CD14-positive monocyte (primary cell): ENCODE measurements at regions not wholly inside any gene's neighbourhood (a gene's known extent, or its start where the extent isn't known, plus 50 kb on each side); places are given as distances from the start of the nearest gene placed in this dataset.

Experiments used
- DNase-seq, 3 donors: peaks; one replicate each; pipeline ENCODE4 v3.0.0-alpha.2; 2011 to 2022
- H2AFZ ChIP-seq: 2 replicates; pipeline ENCODE4 v1.6.0; 2012; ENCODE audit warnings: mild to moderate bottlenecking, low read depth, low read length, inconsistent platforms; ENCODE audit not compliant: insufficient read depth, poor library complexity, severe bottlenecking
- H3K27ac ChIP-seq, 2 donors: 1 replicate in 1 of 2; 2 replicates in 1 of 2; pipeline ENCODE4 v1.5.1; 2012 to 2013; ENCODE audit warnings: low read length in 2 of 2, control low read depth in 1 of 2, inconsistent platforms in 1 of 2, low read depth in 1 of 2, mild to moderate bottlenecking in 1 of 2
- H3K27me3 ChIP-seq, 2 donors: one replicate each; pipeline versions ENCODE4 v1.6.0 to v1.6.1; 2011 to 2013; ENCODE audit warnings: low read length in 2 of 2; ENCODE audit not compliant: control insufficient read depth in 2 of 2, insufficient read depth in 2 of 2
- H3K36me3 ChIP-seq, 2 donors: replicated peaks in 1 of 2; 1 replicate in 1 of 2; 2 replicates in 1 of 2; pipeline versions ENCODE4 v1.5.1 to v1.6.1; 2012 to 2013; ENCODE audit warnings: low read length in 2 of 2, control low read depth in 1 of 2, inconsistent platforms in 1 of 2, mild to moderate bottlenecking in 1 of 2; ENCODE audit not compliant: insufficient read depth in 2 of 2, control insufficient read depth in 1 of 2
- H3K4me1 ChIP-seq, 2 donors: 1 replicate in 1 of 2; 2 replicates in 1 of 2; pipeline versions ENCODE4 v1.5.1 to v1.6.1; 2012 to 2013; ENCODE audit warnings: low read length in 2 of 2, control low read depth in 1 of 2, inconsistent platforms in 1 of 2, mild to moderate bottlenecking in 1 of 2, moderate library complexity in 1 of 2; ENCODE audit not compliant: insufficient read depth in 2 of 2, control insufficient read depth in 1 of 2
- H3K4me2 ChIP-seq: replicated peaks from 2 replicates; pipeline ENCODE3; 2012; ENCODE audit warnings: low read length, moderate library complexity, mild to moderate bottlenecking; ENCODE audit not compliant: poor library complexity, severe bottlenecking; ENCODE audit errors: extremely low read depth
- H3K4me3 ChIP-seq, 3 experiments: fragments of 200-600 bp in 1 of 3; sonication (generic) in 1 of 3; replicated peaks in 1 of 3; 1 replicate in 2 of 3; 2 replicates in 1 of 3; pipeline ENCODE4 v1.5.1; 2011 to 2013; ENCODE audit warnings: low read length in 3 of 3, mild to moderate bottlenecking in 3 of 3, control low read depth in 2 of 3, low read depth in 2 of 3, inconsistent platforms in 1 of 3, moderate library complexity in 1 of 3
- H3K79me2 ChIP-seq: 2 replicates; pipeline ENCODE4 v1.6.0; 2012; ENCODE audit warnings: mild to moderate bottlenecking, control low read depth, inconsistent platforms, low read length, moderate library complexity; ENCODE audit not compliant: insufficient read depth
- H3K9ac ChIP-seq: 2 replicates; pipeline ENCODE4 v1.6.0; 2017; ENCODE audit warnings: low read length, mild to moderate bottlenecking; ENCODE audit not compliant: insufficient read depth, poor library complexity, severe bottlenecking
- H3K9me3 ChIP-seq, 2 donors: replicated peaks in 1 of 2; 1 replicate in 1 of 2; 2 replicates in 1 of 2; pipeline versions ENCODE4 v1.5.1 to v1.6.1; 2012 to 2013; ENCODE audit warnings: low read length in 2 of 2, control low read depth in 1 of 2; ENCODE audit not compliant: control insufficient read depth in 1 of 2, insufficient read depth in 1 of 2
- H4K20me1 ChIP-seq: 2 replicates; pipeline ENCODE4 v1.6.0; 2012; ENCODE audit warnings: mild to moderate bottlenecking, low read length, control low read depth, moderate library complexity; ENCODE audit not compliant: insufficient read depth
- H3K27ac Mint-ChIP-seq, 7 donors: one replicate each; pipeline ENCODE4 v1.8.0; 2020; ENCODE audit warnings: mild to moderate bottlenecking in 7 of 7, mixed read lengths in 7 of 7, moderate library complexity in 6 of 7, inconsistent platforms in 2 of 7
- H3K27me3 Mint-ChIP-seq, 3 donors: one replicate each; pipeline ENCODE4 v1.8.0; 2021 to 2022; ENCODE audit warnings: low read depth in 3 of 3, mild to moderate bottlenecking in 3 of 3, mixed read lengths in 3 of 3, moderate library complexity in 3 of 3, inconsistent platforms in 1 of 3
- H3K36me3 Mint-ChIP-seq, 2 donors: one replicate each; pipeline ENCODE4 v1.8.0; 2020; ENCODE audit warnings: mixed read lengths in 2 of 2, inconsistent platforms in 1 of 2, mild to moderate bottlenecking in 1 of 2
- H3K4me1 Mint-ChIP-seq: one replicate; pipeline ENCODE4 v1.8.0; 2020; ENCODE audit warnings: mild to moderate bottlenecking, mixed read lengths
- H3K4me3 Mint-ChIP-seq, 2 donors: one replicate each; pipeline ENCODE4 v1.8.0; 2020; ENCODE audit warnings: mild to moderate bottlenecking in 2 of 2, mixed read lengths in 2 of 2, moderate library complexity in 1 of 2
- H3K9me3 Mint-ChIP-seq, 7 donors: one replicate each; pipeline ENCODE4 v1.8.0; 2020 to 2022; ENCODE audit warnings: mixed read lengths in 7 of 7, mild to moderate bottlenecking in 6 of 7, moderate library complexity in 6 of 7, inconsistent platforms in 2 of 7
- CTCF ChIP-seq: fragments of 200-600 bp; IDR thresholded peaks from one replicate; pipeline ENCODE4 v1.8.0; 2022; ENCODE audit warnings: antibody characterized with exemption, mild to moderate bottlenecking
- WGBS: methylation state at CpG from one replicate; pipeline ENCODE4 v1.1.5; 2013; ENCODE audit warnings: missing lambda C conversion rate; ENCODE audit not compliant: insufficient coverage; 5-methylcytosine and 5-hydroxymethylcytosine counted together
- intact Hi-C, 2 donors: fragments of 100-400 bp; cut with micrococcal nuclease; formaldehyde crosslinking; loops; one replicate each; pipeline versions ENCODE4 v1.15.0 to v1.15.1; 2023

- H3K4me1 ChIP-seq: no peaks in the 10 kb centered on the region
- H3K27ac ChIP-seq: no peak overlapping the region
- peak overlapping the region in 1 of 2 donors; percentile 17 for H3K4me3 Mint-ChIP-seq
- no peaks in the 10 kb centered on the region for H3K36me3 ChIP-seq
- no peaks in the 10 kb centered on the region for H3K4me1 Mint-ChIP-seq
- no peak overlapping the region for H2AFZ ChIP-seq
- intact Hi-C loops: no loop called here
- H3K27me3 ChIP-seq: no peaks in the 10 kb centered on the region
- WGBS: no CpG with 5 or more reads among the region's 2 CpGs
- H3K79me2 ChIP-seq: no peaks in the 10 kb centered on the region
- TF ChIP-seq CTCF: no peak
- peaks cover 0 to 3% (median 2%) of the 10 kb centered on the region in 7 donors for H3K9me3 Mint-ChIP-seq
- no peak overlapping the region for H3K4me2 ChIP-seq
- H3K27me3 Mint-ChIP-seq: peaks cover 0 to 1% (median 0%) of the 10 kb centered on the region in 3 donors
- H3K9me3 ChIP-seq: no peaks in the 10 kb centered on the region
- no peak overlapping the region for H3K9ac ChIP-seq
- no peak overlapping the region for H3K27ac Mint-ChIP-seq
- H3K4me3 ChIP-seq: no peak overlapping the region
- H3K36me3 Mint-ChIP-seq: no peaks in the 10 kb centered on the region
- DNase-seq: no peak
- no peaks in the 10 kb centered on the region for H4K20me1 ChIP-seq
Observed at GRCh38 chr4:29319663-29320340, 1400.4 kb upstream of the PCDH7 start.

- Mint-ChIP-seq H3K27me3 (peaks cover 0 to 1% (median 0%) of the 10 kb centered on the region in 3 donors), H3K4me3 (no peak overlapping the region), H3K9me3 (peaks cover 0 to 3% (median 2%) of the 10 kb centered on the region in 7 donors), H3K4me1 (no peaks in the 10 kb centered on the region), H3K36me3 (no peaks in the 10 kb centered on the region), H3K27ac (no peak overlapping the region)
- TF ChIP-seq CTCF: no peak
- DNase-seq: no peak
- H3K27ac ChIP-seq: no peak overlapping the region
- no peak overlapping the region for H2AFZ ChIP-seq
- H3K27me3 ChIP-seq: no peaks in the 10 kb centered on the region
- H3K79me2 ChIP-seq: no peaks in the 10 kb centered on the region
- intact Hi-C loops: no loop called here
- H3K9ac ChIP-seq: no peak overlapping the region
- H3K4me2 ChIP-seq: no peak overlapping the region
- H3K9me3 ChIP-seq: no peaks in the 10 kb centered on the region
- WGBS: 89% methylated on average over 3 of the region's 6 CpGs
- H3K36me3 ChIP-seq: no peaks in the 10 kb centered on the region
- H4K20me1 ChIP-seq: no peaks in the 10 kb centered on the region
- no peaks in the 10 kb centered on the region for H3K4me1 ChIP-seq
- H3K4me3 ChIP-seq: no peak overlapping the region
Observed at GRCh38 chr4:29320947-29321620, 1399.1 kb upstream of the PCDH7 start.
